NCI-H774 (cell line): ENCODE measurements at regions not wholly inside any gene's neighbourhood (a gene's known extent, or its start where the extent isn't known, plus 50 kb on each side); places are given as distances from the start of the nearest gene placed in this dataset.

Experiments
- DNase-seq: peaks from one replicate; lab custom pipeline; 2025; lab: John Stamatoyannopoulos, UW

- DNase-seq, result no peak
Measured at GRCh38 chr10:4581929-4582328, 244.1 kb upstream of the AKR1E2 start.

- no peak for DNase-seq
Measured at GRCh38 chr10:4579844-4580243, 246.2 kb upstream of the AKR1E2 start.

GRCh38 chr10:4576206-4576605 lies 249.8 kb upstream of the AKR1E2 start:
- DNase-seq, result no peak

- no peak for DNase-seq
Measured at GRCh38 chr10:4569151-4569550, 256.9 kb upstream of the AKR1E2 start.

- no peak for DNase-seq
Measured at GRCh38 chr10:4568731-4569130, 257.3 kb upstream of the AKR1E2 start.

- no peak for DNase-seq
Measured at GRCh38 chr10:4568086-4568485, 257.9 kb upstream of the AKR1E2 start.

- no peak for DNase-seq
Measured at GRCh38 chr10:4567637-4568036, 258.4 kb upstream of the AKR1E2 start.

GRCh38 chr10:4566011-4566410 lies 260.0 kb upstream of the AKR1E2 start:
- DNase-seq, result no peak

- no peak for DNase-seq
Measured at GRCh38 chr10:4561296-4561695, 264.7 kb upstream of the AKR1E2 start.

GRCh38 chr10:4557469-4557868 lies 268.5 kb upstream of the AKR1E2 start:
- DNase-seq, result no peak

- no peak for DNase-seq
Measured at GRCh38 chr10:4556527-4556926, 269.5 kb upstream of the AKR1E2 start.

- no peak for DNase-seq
Measured at GRCh38 chr10:4555920-4556319, 270.1 kb upstream of the AKR1E2 start.

- no peak for DNase-seq
Measured at GRCh38 chr10:4549139-4549653, 276.8 kb upstream of the AKR1E2 start.

- no peak for DNase-seq
Measured at GRCh38 chr10:4546931-4547330, 279.1 kb upstream of the AKR1E2 start.

GRCh38 chr10:4546500-4546899 lies 279.5 kb upstream of the AKR1E2 start:
- DNase-seq, result no peak

- DNase-seq, result no peak
Measured at GRCh38 chr10:4545062-4545461, 280.9 kb upstream of the AKR1E2 start.

GRCh38 chr10:4543938-4544533 lies 282.0 kb upstream of the AKR1E2 start:
- DNase-seq, result no peak

GRCh38 chr10:4541292-4541691 lies 284.7 kb upstream of the AKR1E2 start:
- no peak for DNase-seq

- DNase-seq, result no peak
Measured at GRCh38 chr10:4538016-4538415, 288.0 kb upstream of the AKR1E2 start.

GRCh38 chr10:4535521-4535920 lies 290.5 kb upstream of the AKR1E2 start:
- no peak for DNase-seq

- no peak for DNase-seq
Measured at GRCh38 chr10:4533621-4534020, 292.4 kb upstream of the AKR1E2 start.

GRCh38 chr10:4532976-4533375 lies 293.0 kb upstream of the AKR1E2 start:
- no peak for DNase-seq

- no peak for DNase-seq
Measured at GRCh38 chr10:4532467-4532866, 293.5 kb upstream of the AKR1E2 start.

GRCh38 chr10:4532011-4532410 lies 294.0 kb upstream of the AKR1E2 start:
- no peak for DNase-seq
